Left cardiac atrium (tissue), 4 donors: ENCODE measurements at regions not wholly inside any gene's neighbourhood (a gene's known extent, or its start where the extent isn't known, plus 50 kb on each side); places are given as distances from the start of the nearest gene placed in this dataset.

Experiments used
- ATAC-seq, 2 donors: fragments of 200-7000 bp; cut with Tn5 transposase; one replicate each; pipeline ENCODE4 v1.9.1; 2020; ENCODE audit warnings: mild to moderate bottlenecking in 2 of 2, moderate library complexity in 2 of 2
- DNase-seq: peaks from one replicate; pipeline ENCODE4 v3.0.0-alpha.2; 2020
- intact Hi-C, 2 donors: fragments of 100-400 bp; cut with DNase I; formaldehyde crosslinking; loops; one replicate each; pipeline versions ENCODE4 v1.14.1 to v1.15.1; 2022 to 2023
- donor health status: DM: no; HTN: yes; CAD: no.
- donor health status: DM: no; HTN: yes; CAD: no; lungs with severe emphysema.
- donor health status: DM: yes; HTN: yes; CAD: no.
- donor health status: Dilated cardiomyopathy.

DNA sequence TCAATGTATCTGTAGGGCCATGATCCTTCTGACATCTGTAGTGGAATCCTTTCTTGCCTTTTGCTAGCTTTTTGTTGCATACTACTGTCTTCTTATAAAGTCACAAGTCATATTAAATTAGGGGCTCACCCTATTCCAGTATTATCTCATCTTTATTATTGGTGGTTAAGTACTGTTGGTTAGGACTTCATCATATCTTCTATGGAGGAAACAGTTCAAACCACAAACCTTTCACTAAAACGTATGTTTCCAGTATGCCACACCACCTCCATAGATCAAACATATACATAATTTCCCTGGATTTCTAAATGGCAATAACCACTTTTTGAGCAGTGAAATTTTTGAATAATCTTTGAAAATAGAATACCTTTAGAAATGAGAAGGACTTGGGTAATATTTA lies 62.8 kb upstream of the PCDH9 start:
- intact Hi-C loops, result no loop called here
- no peak for ATAC-seq

DNA sequence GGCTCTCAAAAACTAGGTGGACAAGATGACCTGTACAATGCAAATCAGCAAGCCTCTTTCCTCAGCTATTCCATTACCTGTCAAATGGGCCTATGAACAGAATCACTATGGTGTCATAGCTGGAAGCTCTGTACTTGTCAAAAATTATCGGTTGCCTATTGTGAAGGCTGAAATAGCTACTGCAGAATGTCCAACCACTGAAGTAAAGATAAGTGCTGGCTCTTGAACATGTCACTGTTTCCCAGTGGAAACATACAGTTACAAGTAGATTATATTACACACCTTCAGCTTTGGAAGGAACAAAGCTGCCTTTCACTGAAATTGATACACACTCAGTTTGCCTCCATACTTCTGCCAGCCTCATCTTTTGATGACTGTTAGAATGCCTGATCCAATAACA lies 55.5 kb upstream of the PCDH9 start:
- intact Hi-C loops, result no loop called here
- no peak for DNase-seq
- no peak for ATAC-seq

More for the DNA sequence above, 62.8 kb upstream of the PCDH9 start:
- DNase-seq, result no peak

DNA sequence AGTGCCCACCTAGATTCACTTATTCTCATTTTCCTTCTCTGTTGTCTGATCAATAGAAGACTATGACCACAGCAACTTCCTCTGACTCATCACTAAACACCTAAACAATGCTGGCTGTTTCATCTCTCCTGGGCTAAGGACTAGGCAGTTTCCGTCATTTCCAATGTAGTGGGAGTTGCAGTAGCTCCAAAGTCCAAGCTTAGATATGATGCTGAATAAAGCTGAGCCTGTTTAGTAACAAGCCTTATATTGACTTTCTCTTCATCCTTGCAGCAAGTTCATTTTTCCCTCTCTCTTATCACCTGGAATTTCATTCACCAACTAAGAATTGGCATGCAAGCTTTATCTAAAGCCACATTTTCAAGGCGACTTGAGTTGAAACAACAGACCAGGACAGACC lies 53.5 kb upstream of the PCDH9 start:
- no peak for DNase-seq
- intact Hi-C loops, result no loop called here
- ATAC-seq, result no peak

DNA sequence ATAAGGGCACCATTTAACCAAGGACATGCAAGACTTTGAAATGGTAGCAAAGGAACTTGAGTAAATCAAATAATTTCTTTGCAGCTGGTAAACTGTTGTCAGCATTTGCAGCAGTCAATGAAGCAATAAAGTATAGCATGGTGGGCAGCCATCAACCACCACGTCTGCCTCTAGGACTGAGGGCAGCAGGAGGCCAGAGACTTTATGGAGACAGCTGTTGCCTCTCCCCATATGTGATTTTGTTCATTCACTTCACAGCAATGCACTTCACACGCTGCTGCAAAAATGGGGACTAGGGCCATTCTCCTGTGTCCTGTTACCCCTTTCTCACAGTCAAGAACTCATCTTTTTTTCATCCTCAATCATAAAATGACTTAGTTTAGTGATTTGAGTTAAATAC lies 51.3 kb upstream of the PCDH9 start:
- no peak for DNase-seq
- ATAC-seq, result no peak

More for the DNA sequence above, 51.3 kb upstream of the PCDH9 start:
- intact Hi-C loops, result no loop called here
